ENCODE measurements at regions not wholly inside any gene's neighbourhood (a gene's known extent, or its start where the extent isn't known, plus 50 kb on each side); places are given as distances from the start of the nearest gene placed in this dataset.

DNA sequence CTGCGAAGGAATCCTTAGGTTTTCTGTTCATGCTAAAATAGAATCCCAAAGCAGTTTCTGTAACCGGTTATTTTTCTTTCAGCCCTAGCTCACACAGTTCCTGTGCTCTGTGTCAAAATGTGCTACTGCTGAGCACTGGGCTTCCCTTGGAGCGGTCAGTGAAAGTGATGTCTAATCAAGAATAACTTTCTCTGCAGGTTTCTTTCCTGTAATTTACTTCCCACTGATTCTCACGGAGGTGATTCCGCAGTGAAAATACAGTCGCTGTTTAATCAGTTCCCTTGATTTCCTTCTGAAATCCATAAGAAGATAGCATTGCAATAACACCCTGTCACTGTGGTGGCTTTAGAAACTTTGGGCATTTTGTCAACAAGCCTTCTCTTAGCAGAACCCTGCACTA is 112.0 kb upstream of the ISL1 start:
- Histone ChIP-seq H3K9me3 (no peaks in the 10 kb centered on the region), H3K27ac (no peak overlapping the region), H3K36me3 (no peaks in the 10 kb centered on the region), H3K4me3 (no peak overlapping the region), H3K27me3 (no peaks in the 10 kb centered on the region), H3K4me1 (no peaks in the 10 kb centered on the region)
- DNase-seq (ENCODE audit: low spot score in 2 of 2) = no peak
- WGBS = 93% methylated on average over 6 of the region's 6 CpGs
- no peak for TF ChIP-seq POLR2A (IDR thresholded peaks at IDR 0.05)
- TF ChIP-seq POLR2AphosphoS5 (IDR thresholded peaks at IDR 0.05) = no peak
- TF ChIP-seq, protein P1, sequence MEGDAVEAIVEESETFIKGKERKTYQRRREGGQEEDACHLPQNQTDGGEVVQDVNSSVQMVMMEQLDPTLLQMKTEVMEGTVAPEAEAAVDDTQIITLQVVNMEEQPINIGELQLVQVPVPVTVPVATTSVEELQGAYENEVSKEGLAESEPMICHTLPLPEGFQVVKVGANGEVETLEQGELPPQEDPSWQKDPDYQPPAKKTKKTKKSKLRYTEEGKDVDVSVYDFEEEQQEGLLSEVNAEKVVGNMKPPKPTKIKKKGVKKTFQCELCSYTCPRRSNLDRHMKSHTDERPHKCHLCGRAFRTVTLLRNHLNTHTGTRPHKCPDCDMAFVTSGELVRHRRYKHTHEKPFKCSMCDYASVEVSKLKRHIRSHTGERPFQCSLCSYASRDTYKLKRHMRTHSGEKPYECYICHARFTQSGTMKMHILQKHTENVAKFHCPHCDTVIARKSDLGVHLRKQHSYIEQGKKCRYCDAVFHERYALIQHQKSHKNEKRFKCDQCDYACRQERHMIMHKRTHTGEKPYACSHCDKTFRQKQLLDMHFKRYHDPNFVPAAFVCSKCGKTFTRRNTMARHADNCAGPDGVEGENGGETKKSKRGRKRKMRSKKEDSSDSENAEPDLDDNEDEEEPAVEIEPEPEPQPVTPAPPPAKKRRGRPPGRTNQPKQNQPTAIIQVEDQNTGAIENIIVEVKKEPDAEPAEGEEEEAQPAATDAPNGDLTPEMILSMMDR (IDR thresholded peaks at IDR 0.05) = no peak
- no peak for TF ChIP-seq EP300 (IDR thresholded peaks at IDR 0.05)

DNA sequence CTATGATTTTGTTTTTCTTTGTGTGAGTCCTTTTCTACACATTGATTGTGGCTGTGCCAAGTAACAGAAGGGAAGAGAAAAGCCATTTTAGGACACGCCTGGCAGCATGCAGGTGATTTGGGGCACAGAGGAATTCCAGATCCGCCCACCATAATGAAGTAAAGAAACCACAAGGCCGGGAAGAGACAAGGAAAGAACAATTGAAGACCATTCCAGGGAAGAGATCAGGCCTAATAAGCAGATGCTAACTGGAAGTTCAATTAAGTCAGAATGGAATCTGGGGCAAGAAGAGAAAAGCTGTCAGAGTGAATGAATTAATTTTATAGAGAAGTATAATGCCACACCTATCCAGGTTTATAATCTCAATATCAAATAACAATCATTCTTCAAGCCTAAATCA is 110.2 kb upstream of the ISL1 start:
- H3K27ac ChIP-seq = no peak overlapping the region
- H3K36me3 ChIP-seq = no peaks in the 10 kb centered on the region
- TF ChIP-seq, protein P1 (IDR thresholded peaks at IDR 0.05) = no peak
- TF ChIP-seq EP300 (IDR thresholded peaks at IDR 0.05) (no peak), POLR2A (IDR thresholded peaks at IDR 0.05) (no peak)
- H3K4me1 ChIP-seq = no peaks in the 10 kb centered on the region
- no peaks in the 10 kb centered on the region for H3K27me3 ChIP-seq
- no peak for DNase-seq (ENCODE audit: low spot score in 2 of 2)
- 49% methylated on average over 3 of the region's 3 CpGs for WGBS
- H3K4me3 ChIP-seq = no peak overlapping the region
- no peaks in the 10 kb centered on the region for H3K9me3 ChIP-seq

DNA sequence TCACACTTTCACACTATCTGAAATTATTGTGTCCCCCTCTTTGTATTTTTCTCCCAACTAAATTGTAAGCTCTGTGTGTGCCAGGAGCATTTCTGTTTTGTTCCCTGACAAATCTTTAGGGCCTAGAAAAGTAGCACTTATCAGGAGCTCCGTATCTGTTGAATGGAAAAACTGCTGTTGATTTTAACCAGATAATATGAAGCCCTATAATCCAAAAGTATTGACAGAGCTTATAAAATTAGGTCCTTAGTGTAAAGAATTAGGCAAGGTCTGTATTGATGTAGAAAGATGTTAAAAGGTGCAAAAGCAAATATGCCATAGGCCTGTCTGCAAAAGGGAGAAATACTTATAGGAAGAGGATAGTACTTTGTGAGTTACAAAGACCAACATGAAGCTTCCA is 109.4 kb upstream of the ISL1 start:
- no peak for DNase-seq (ENCODE audit: low spot score in 2 of 2)
- Histone ChIP-seq H3K9me3 (no peaks in the 10 kb centered on the region), H3K36me3 (no peaks in the 10 kb centered on the region), H3K27ac (no peak overlapping the region), H3K27me3 (no peaks in the 10 kb centered on the region), H3K4me3 (no peak overlapping the region), H3K4me1 (no peaks in the 10 kb centered on the region)
- TF ChIP-seq EP300 (IDR thresholded peaks at IDR 0.05) (no peak), POLR2AphosphoS5 (IDR thresholded peaks at IDR 0.05) (no peak), POLR2A (IDR thresholded peaks at IDR 0.05) (no peak)
- TF ChIP-seq, protein P1 (IDR thresholded peaks at IDR 0.05) = no peak
- WGBS = 94% methylated on average over 1 of the region's 1 CpG

DNA sequence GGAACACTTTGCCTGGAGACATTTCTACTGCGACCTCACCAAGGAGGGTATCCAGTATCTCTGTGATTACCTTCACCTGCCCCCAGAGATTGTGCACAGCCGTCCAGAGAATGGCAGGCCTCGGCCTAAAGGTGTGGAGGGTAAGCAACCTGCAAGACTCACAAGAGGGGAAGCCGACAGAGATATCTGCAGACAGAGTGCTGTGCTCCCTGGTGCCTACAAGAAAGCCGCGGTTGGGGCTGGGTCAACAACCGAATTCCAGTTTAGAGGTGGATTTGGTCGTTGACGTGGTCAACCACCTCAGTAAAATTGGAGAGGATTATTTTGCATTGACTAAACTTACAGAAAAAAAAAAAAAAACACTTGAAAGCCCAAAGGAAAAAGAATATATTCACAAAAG is 107.8 kb upstream of the ISL1 start:
- H3K27ac ChIP-seq = no peak overlapping the region
- no peak for TF ChIP-seq POLR2A (IDR thresholded peaks at IDR 0.05)
- no peak for TF ChIP-seq POLR2AphosphoS5 (IDR thresholded peaks at IDR 0.05)
- TF ChIP-seq, protein P1 (IDR thresholded peaks at IDR 0.05) = no peak
- H3K27me3 ChIP-seq = no peaks in the 10 kb centered on the region
- no peak for DNase-seq (ENCODE audit: low spot score in 2 of 2)
- WGBS = 93% methylated on average over 9 of the region's 9 CpGs
- no peak overlapping the region for H3K4me3 ChIP-seq
- no peaks in the 10 kb centered on the region for H3K4me1 ChIP-seq
- H3K9me3 ChIP-seq = no peaks in the 10 kb centered on the region
- H3K36me3 ChIP-seq = no peaks in the 10 kb centered on the region

DNA sequence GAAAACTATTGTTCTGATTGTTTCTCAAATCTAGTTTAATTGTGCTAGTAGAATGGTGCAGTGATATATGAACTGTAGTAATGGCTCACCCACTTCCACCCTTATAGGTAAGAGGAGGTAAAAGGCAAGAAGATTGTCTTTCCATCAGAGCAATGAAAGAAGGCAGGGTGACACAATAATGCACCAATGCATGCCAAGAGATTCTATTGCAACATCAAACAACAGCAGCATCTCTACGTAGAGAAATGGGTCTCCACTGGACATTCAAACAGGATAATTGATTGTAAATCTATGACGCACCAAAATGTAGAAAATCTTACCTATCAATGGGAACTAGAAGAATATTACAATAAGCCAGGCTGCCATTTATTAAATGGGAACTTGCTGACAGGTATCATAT is 107.0 kb upstream of the ISL1 start:
- DNase-seq (ENCODE audit: low spot score in 2 of 2) = no peak
- Histone ChIP-seq H3K27ac (no peak overlapping the region), H3K4me1 (no peaks in the 10 kb centered on the region), H3K36me3 (no peaks in the 10 kb centered on the region), H3K4me3 (no peak overlapping the region), H3K27me3 (no peaks in the 10 kb centered on the region), H3K9me3 (no peaks in the 10 kb centered on the region)
- 78% methylated on average over 2 of the region's 2 CpGs for WGBS
- TF ChIP-seq, protein P1 (IDR thresholded peaks at IDR 0.05) = no peak
- TF ChIP-seq POLR2AphosphoS5 (IDR thresholded peaks at IDR 0.05) (no peak), POLR2A (IDR thresholded peaks at IDR 0.05) (no peak), EP300 (IDR thresholded peaks at IDR 0.05) (no peak)

All from suprapubic skin (tissue), 4 donors.